GM12878 (cell line): ENCODE measurements at regions not wholly inside any gene's neighbourhood (a gene's known extent, or its start where the extent isn't known, plus 50 kb on each side); places are given as distances from the start of the nearest gene placed in this dataset.

Experiments
- ATAC-seq: fragments of 200-7000 bp; cut with Tn5 transposase; 3 replicates; pipeline ENCODE4 v1.9.1; 2020; ENCODE audit warnings: mild to moderate bottlenecking, moderate library complexity
- BruUV-seq: library from RNA; stranded (reverse); fragments of 400-500 nt; replicated peaks from 2 replicates; lab custom pipeline; 2021; lab: Mats Ljungman, UMichigan
- CTCF ChIA-PET: fragments of 300-600 bp; sonication (Branson Sonifier 250); formaldehyde crosslinking; extraction: SDS; loops from one replicate; lab custom pipeline; 2021; ENCODE audit warnings: inconsistent platforms; lab: Yijun Ruan, JAX
- POLR2A ChIA-PET: fragments of 350-600 bp; formaldehyde crosslinking; extraction: SDS; loops from one replicate; lab custom pipeline; 2021; ENCODE audit warnings: inconsistent platforms; lab: Charles Lee
- RAD21 ChIA-PET: fragments of 300-600 bp; sonication (Branson Sonifier 250); formaldehyde crosslinking; loops from one replicate; lab custom pipeline; 2023; ENCODE audit warnings: antibody characterized with exemption; ENCODE audit not compliant: unreplicated experiment; lab: Charles Lee
- SMC1A ChIA-PET: fragments of 300-600 bp; sonication (Branson Sonifier 250); formaldehyde crosslinking; loops from one replicate; lab custom pipeline; 2023; ENCODE audit not compliant: unreplicated experiment, uncharacterized antibody; lab: Charles Lee
- DNase-seq: peaks from one replicate; pipeline ENCODE4 v3.0.0-alpha.2; 2011; ENCODE audit warnings: low read depth, low spot score
- FAIRE-seq: peaks from 3 replicates; lab custom pipeline; 2011; peaks lifted over from hg19 to GRCh38; lab: Jason Lieb, UNC
- H2AFZ ChIP-seq: 2 replicates; pipeline ENCODE4 v1.6.0; 2011; ENCODE audit warnings: low read depth, low read length, control low read depth; ENCODE audit not compliant: control insufficient read depth
- H3K27ac ChIP-seq: 2 replicates; pipeline ENCODE4 v1.5.1; 2011; ENCODE audit warnings: control low read depth; ENCODE audit not compliant: control insufficient read depth, insufficient read depth
- H3K27me3 ChIP-seq, 2 experiments: replicated peaks in 1 of 2; 2 replicates each; pipeline versions ENCODE4 v1.6.0 to v1.6.1; 2011; ENCODE audit warnings: low read length in 1 of 2; ENCODE audit not compliant: control insufficient read depth in 2 of 2, insufficient read depth in 2 of 2
- H3K36me3 ChIP-seq, 2 experiments: 2 replicates each; pipeline ENCODE4 v1.5.1; 2011; ENCODE audit warnings: low read length in 1 of 2; ENCODE audit not compliant: control insufficient read depth in 2 of 2, insufficient read depth in 2 of 2
- H3K4me1 ChIP-seq: 2 replicates; pipeline ENCODE4 v1.6.1; 2011; ENCODE audit warnings: mild to moderate bottlenecking, low read length, moderate library complexity, mixed read lengths; ENCODE audit not compliant: control insufficient read depth, insufficient read depth
- H3K4me2 ChIP-seq: 2 replicates; pipeline ENCODE4 v1.6.0; 2011; ENCODE audit warnings: control low read depth; ENCODE audit not compliant: control insufficient read depth, insufficient read depth
- H3K4me3 ChIP-seq: fragments of 200-600 bp; sonication (generic); 2 replicates; pipeline ENCODE4 v1.5.1; 2016
- H3K79me2 ChIP-seq: 2 replicates; pipeline ENCODE4 v1.6.0; 2011; ENCODE audit warnings: low read length; ENCODE audit not compliant: control insufficient read depth, insufficient read depth
- H3K9ac ChIP-seq: 2 replicates; pipeline ENCODE4 v1.8.0; 2011; ENCODE audit warnings: low read length, control low read depth, mixed read lengths; ENCODE audit not compliant: control insufficient read depth, insufficient read depth
- H3K9me3 ChIP-seq: replicated peaks from 3 replicates; pipeline ENCODE4 v1.5.1; 2011; ENCODE audit warnings: mild to moderate bottlenecking, low read length; ENCODE audit not compliant: control insufficient read depth, insufficient read depth
- H4K20me1 ChIP-seq: 2 replicates; pipeline ENCODE4 v1.6.0; 2011; ENCODE audit not compliant: control insufficient read depth, insufficient read depth
- CBX5 ChIP-seq: sonication (generic); IDR thresholded peaks from 2 replicates; pipeline ENCODE4 v1.6.1; 2016; ENCODE audit warnings: low read depth, moderate library complexity, mild to moderate bottlenecking, inconsistent platforms
- CHD1 ChIP-seq: IDR thresholded peaks from 2 replicates; pipeline ENCODE4 v1.6.1; 2012; ENCODE audit warnings: low read depth, low read length, improper control_type of control experiment
- IKZF1 ChIP-seq: fragments of 450-650 bp; conservative IDR thresholded peaks from 2 replicates; pipeline ENCODE4 v1.6.1; 2017; ENCODE audit warnings: antibody characterized with exemption, mild to moderate bottlenecking
- NFYA ChIP-seq: IDR thresholded peaks from 2 replicates; pipeline ENCODE4 v1.6.1; 2011; ENCODE audit warnings: low read depth, mild to moderate bottlenecking, low read length, improper control_type of control experiment, borderline replicate concordance
- NFYB ChIP-seq: IDR thresholded peaks from 2 replicates; pipeline ENCODE4 v1.6.1; 2011; ENCODE audit warnings: low read depth, mild to moderate bottlenecking, low read length, improper control_type of control experiment, moderate library complexity; ENCODE audit not compliant: insufficient read depth
- NR2F1 ChIP-seq: fragments of 450-650 bp; conservative IDR thresholded peaks from 2 replicates; pipeline ENCODE4 v1.6.1; 2017; ENCODE audit warnings: mild to moderate bottlenecking
- PML ChIP-seq: IDR thresholded peaks from 2 replicates; pipeline ENCODE4 v1.6.1; 2012; ENCODE audit warnings: low read length, inconsistent platforms
- POLR2A ChIP-seq: IDR thresholded peaks from 2 replicates; pipeline ENCODE4 v1.6.1; 2011; ENCODE audit warnings: low read depth, mild to moderate bottlenecking, low read length
- WGBS: methylation state at CpG from one replicate; pipeline ENCODE4 v1.1.6; 2016; ENCODE audit warnings: low lambda C conversion rate; ENCODE audit not compliant: insufficient replicate concordance, insufficient coverage; ENCODE audit errors: missing lambda C conversion rate; 5-methylcytosine and 5-hydroxymethylcytosine counted together
- in situ Hi-C: fragments of 300-500 bp; cut with MboI; formaldehyde crosslinking; loops from 9 replicates; pipeline ENCODE4 v1.14.3; 2018; ENCODE audit warnings: mixed read lengths
- intact Hi-C: fragments of 100-400 bp; cut with micrococcal nuclease; formaldehyde crosslinking; loops from one replicate; pipeline ENCODE4 v1.14.2; 2022; ENCODE audit not compliant: unreplicated experiment
- TF ChIP-seq, protein P1 (sequence below): fragments of 450-650 bp; formaldehyde crosslinking; IDR thresholded peaks from 2 replicates; pipeline ENCODE4 v1.5.0; 2022; ENCODE audit warnings: mild to moderate bottlenecking, missing genetic modification characterization

GRCh38 chr10:130784326-130784725 lies 527.2 kb downstream of the TCERG1L start (continued):
- TF ChIP-seq, protein P1, sequence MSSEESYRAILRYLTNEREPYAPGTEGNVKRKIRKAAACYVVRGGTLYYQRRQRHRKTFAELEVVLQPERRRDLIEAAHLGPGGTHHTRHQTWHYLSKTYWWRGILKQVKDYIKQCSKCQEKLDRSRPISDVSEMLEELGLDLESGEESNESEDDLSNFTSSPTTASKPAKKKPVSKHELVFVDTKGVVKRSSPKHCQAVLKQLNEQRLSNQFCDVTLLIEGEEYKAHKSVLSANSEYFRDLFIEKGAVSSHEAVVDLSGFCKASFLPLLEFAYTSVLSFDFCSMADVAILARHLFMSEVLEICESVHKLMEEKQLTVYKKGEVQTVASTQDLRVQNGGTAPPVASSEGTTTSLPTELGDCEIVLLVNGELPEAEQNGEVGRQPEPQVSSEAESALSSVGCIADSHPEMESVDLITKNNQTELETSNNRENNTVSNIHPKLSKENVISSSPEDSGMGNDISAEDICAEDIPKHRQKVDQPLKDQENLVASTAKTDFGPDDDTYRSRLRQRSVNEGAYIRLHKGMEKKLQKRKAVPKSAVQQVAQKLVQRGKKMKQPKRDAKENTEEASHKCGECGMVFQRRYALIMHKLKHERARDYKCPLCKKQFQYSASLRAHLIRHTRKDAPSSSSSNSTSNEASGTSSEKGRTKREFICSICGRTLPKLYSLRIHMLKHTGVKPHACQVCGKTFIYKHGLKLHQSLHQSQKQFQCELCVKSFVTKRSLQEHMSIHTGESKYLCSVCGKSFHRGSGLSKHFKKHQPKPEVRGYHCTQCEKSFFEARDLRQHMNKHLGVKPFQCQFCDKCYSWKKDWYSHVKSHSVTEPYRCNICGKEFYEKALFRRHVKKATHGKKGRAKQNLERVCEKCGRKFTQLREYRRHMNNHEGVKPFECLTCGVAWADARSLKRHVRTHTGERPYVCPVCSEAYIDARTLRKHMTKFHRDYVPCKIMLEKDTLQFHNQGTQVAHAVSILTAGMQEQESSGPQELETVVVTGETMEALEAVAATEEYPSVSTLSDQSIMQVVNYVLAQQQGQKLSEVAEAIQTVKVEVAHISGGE (CRISPR knock-in tag): no peak
- no peak for TF ChIP-seq POLR2A
- no peak for TF ChIP-seq IKZF1
- no peak for TF ChIP-seq NR2F1
- TF ChIP-seq NFYA: no peak

- no TSS peak for BruUV-seq
- DNase-seq: no peak
- no peaks in the 10 kb centered on the region for H4K20me1 ChIP-seq
- no peak for FAIRE-seq
- H3K9me3 ChIP-seq: peaks cover 2% of the 10 kb centered on the region; the same call in 1 of the 3 replicates
- SMC1A ChIA-PET: no interaction called here
- H3K27me3 ChIP-seq: no peaks in the 10 kb centered on the region
- no peaks in the 10 kb centered on the region for H3K79me2 ChIP-seq
- no peaks in the 10 kb centered on the region for H3K4me1 ChIP-seq
- POLR2A ChIA-PET: no interaction called here
- CTCF ChIA-PET: no interaction called here
- no peak for ATAC-seq
- RAD21 ChIA-PET: no interaction called here
- no peak overlapping the region for H2AFZ ChIP-seq
- WGBS: 36% methylated on average over 11 of the region's 20 CpGs
- no peak overlapping the region for H3K4me3 ChIP-seq
- intact Hi-C loops (no loop called here), in situ Hi-C loops (no loop called here)
- no peak overlapping the region for H3K27ac ChIP-seq
- no peak overlapping the region for H3K9ac ChIP-seq
- TF ChIP-seq CHD1: no peak
- TF ChIP-seq CBX5: no peak
- TF ChIP-seq NFYB: no peak
- TF ChIP-seq PML: no peak
- H3K4me2 ChIP-seq: no peak overlapping the region
- H3K36me3 ChIP-seq: no peaks in the 10 kb centered on the region
These were observed 525.1 kb downstream of the TCERG1L start for GRCh38 chr10:130786365-130786966.
